ENCODE measurements at regions not wholly inside any gene's neighbourhood (a gene's known extent, or its start where the extent isn't known, plus 50 kb on each side); places are given as distances from the start of the nearest gene placed in this dataset.

- Histone ChIP-seq H3K9ac (ENCODE audit: low read depth, low read length) (no peak overlapping the region), H3K9me3 (ENCODE audit: insufficient read depth, low read depth, low read length) (no peaks in the 10 kb centered on the region), H3K4me3 (ENCODE audit: low read length) (no peak overlapping the region)
These were observed 643.4 kb downstream of the CCDC171 start for GRCh38 chr9:16196206-16196605.

DNA sequence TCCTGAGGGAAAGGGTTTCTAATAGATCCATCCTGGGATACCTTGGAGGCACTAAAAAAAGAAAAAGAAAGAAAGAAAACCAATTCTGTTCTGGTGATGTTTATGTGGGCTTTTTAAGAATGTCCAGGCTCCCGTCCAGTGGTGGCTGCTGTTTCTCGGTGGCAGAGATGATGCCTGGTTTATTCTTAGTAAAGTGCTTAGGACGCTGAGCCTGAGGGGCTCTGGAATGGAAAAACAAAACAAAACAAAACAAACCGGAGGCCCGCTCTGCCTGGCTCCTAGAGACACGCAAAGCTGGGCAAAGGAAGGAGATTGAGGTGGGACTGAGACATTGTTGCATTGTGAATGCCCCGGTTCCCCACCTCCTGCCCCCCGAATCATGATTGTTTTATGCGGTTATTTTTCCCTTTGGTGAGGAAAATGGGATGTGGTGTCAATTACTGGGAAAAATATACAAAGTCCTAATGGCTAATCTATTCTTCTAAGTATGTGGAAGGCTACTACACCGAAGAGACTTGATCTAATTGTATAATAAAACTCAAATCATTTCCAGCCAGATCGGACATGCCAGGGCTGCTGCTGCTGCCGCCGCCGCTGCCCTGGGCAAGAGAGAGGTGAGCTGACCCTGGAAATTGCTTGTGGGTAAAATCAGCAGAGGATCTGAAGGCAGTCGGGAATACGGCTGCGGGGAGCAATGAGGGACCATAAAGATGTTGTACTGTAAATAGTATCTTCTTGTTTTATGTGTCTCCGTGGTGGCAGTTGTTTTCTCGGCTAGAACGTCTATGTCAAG, 644.9 kb downstream of the CCDC171 start:
- H3K4me3 ChIP-seq (ENCODE audit: low read length) = no peak overlapping the region
- H3K9me3 ChIP-seq (ENCODE audit: insufficient read depth, low read depth, low read length) = no peaks in the 10 kb centered on the region
- H3K36me3 ChIP-seq (ENCODE audit: insufficient read depth, low read depth, low read length) = no peaks in the 10 kb centered on the region
- H3K4me1 ChIP-seq (ENCODE audit: insufficient read depth, low read length) = peaks cover 6% of the 10 kb centered on the region; the same call in 1 of the 2 replicates
- no peak overlapping the region for H3K27ac ChIP-seq (ENCODE audit: low read length)
- H3K9ac ChIP-seq (ENCODE audit: low read depth, low read length) = no peak overlapping the region
- no peaks in the 10 kb centered on the region for H3K27me3 ChIP-seq (ENCODE audit: insufficient read depth, low read length)

More at GRCh38 chr9:16196206-16196605, 643.4 kb downstream of the CCDC171 start:
- Histone ChIP-seq H3K27me3 (ENCODE audit: insufficient read depth, low read length) (no peaks in the 10 kb centered on the region), H3K27ac (ENCODE audit: low read length) (no peak overlapping the region), H3K4me1 (ENCODE audit: insufficient read depth, low read length) (peaks cover 9% of the 10 kb centered on the region; the same call in 1 of the 2 replicates), H3K36me3 (ENCODE audit: insufficient read depth, low read depth, low read length) (no peaks in the 10 kb centered on the region)

- H3K4me1 ChIP-seq (ENCODE audit: insufficient read depth, low read length) = peaks cover 2% of the 10 kb centered on the region; the same call in 1 of the 2 replicates
- H3K9ac ChIP-seq (ENCODE audit: low read depth, low read length) = no peak overlapping the region
- H3K9me3 ChIP-seq (ENCODE audit: insufficient read depth, low read depth, low read length) = no peaks in the 10 kb centered on the region
- H3K27me3 ChIP-seq (ENCODE audit: insufficient read depth, low read length) = no peaks in the 10 kb centered on the region
- H3K36me3 ChIP-seq (ENCODE audit: insufficient read depth, low read depth, low read length) = no peaks in the 10 kb centered on the region
- no peak overlapping the region for H3K27ac ChIP-seq (ENCODE audit: low read length)
- H3K4me3 ChIP-seq (ENCODE audit: low read length) = no peak overlapping the region
These were observed 646.2 kb downstream of the CCDC171 start for GRCh38 chr9:16198996-16199395.

GRCh38 chr9:16202221-16202620, 649.4 kb downstream of the CCDC171 start:
- Histone ChIP-seq H3K27me3 (ENCODE audit: insufficient read depth, low read length) (no peaks in the 10 kb centered on the region), H3K4me1 (ENCODE audit: insufficient read depth, low read length) (peaks cover 2% of the 10 kb centered on the region; the same call in 1 of the 2 replicates), H3K36me3 (ENCODE audit: insufficient read depth, low read depth, low read length) (no peaks in the 10 kb centered on the region), H3K9ac (ENCODE audit: low read depth, low read length) (no peak overlapping the region), H3K9me3 (ENCODE audit: insufficient read depth, low read depth, low read length) (no peaks in the 10 kb centered on the region), H3K27ac (ENCODE audit: low read length) (no peak overlapping the region), H3K4me3 (ENCODE audit: low read length) (no peak overlapping the region)

GRCh38 chr9:16202914-16203728, 650.3 kb downstream of the CCDC171 start:
- no peaks in the 10 kb centered on the region for H3K27me3 ChIP-seq (ENCODE audit: insufficient read depth, low read length)
- no peaks in the 10 kb centered on the region for H3K36me3 ChIP-seq (ENCODE audit: insufficient read depth, low read depth, low read length)
- H3K9me3 ChIP-seq (ENCODE audit: insufficient read depth, low read depth, low read length) = no peaks in the 10 kb centered on the region
- peaks cover 2% of the 10 kb centered on the region; the same call in 1 of the 2 replicates for H3K4me1 ChIP-seq (ENCODE audit: insufficient read depth, low read length)
- no peak overlapping the region for H3K4me3 ChIP-seq (ENCODE audit: low read length)
- no peak overlapping the region for H3K9ac ChIP-seq (ENCODE audit: low read depth, low read length)
- no peak overlapping the region for H3K27ac ChIP-seq (ENCODE audit: low read length)

GRCh38 chr9:16203729-16204573, 651.1 kb downstream of the CCDC171 start:
- Histone ChIP-seq H3K27ac (ENCODE audit: low read length) (no peak overlapping the region), H3K4me1 (ENCODE audit: insufficient read depth, low read length) (peaks cover 2% of the 10 kb centered on the region; the same call in 1 of the 2 replicates), H3K4me3 (ENCODE audit: low read length) (no peak overlapping the region), H3K27me3 (ENCODE audit: insufficient read depth, low read length) (no peaks in the 10 kb centered on the region), H3K9ac (ENCODE audit: low read depth, low read length) (no peak overlapping the region), H3K36me3 (ENCODE audit: insufficient read depth, low read depth, low read length) (no peaks in the 10 kb centered on the region), H3K9me3 (ENCODE audit: insufficient read depth, low read depth, low read length) (no peaks in the 10 kb centered on the region)

GRCh38 chr9:16205455-16205854, 652.6 kb downstream of the CCDC171 start:
- no peak overlapping the region for H3K27ac ChIP-seq (ENCODE audit: low read length)
- no peaks in the 10 kb centered on the region for H3K9me3 ChIP-seq (ENCODE audit: insufficient read depth, low read depth, low read length)
- no peak overlapping the region for H3K9ac ChIP-seq (ENCODE audit: low read depth, low read length)
- H3K36me3 ChIP-seq (ENCODE audit: insufficient read depth, low read depth, low read length) = no peaks in the 10 kb centered on the region
- H3K4me3 ChIP-seq (ENCODE audit: low read length) = no peak overlapping the region
- H3K27me3 ChIP-seq (ENCODE audit: insufficient read depth, low read length) = no peaks in the 10 kb centered on the region
- H3K4me1 ChIP-seq (ENCODE audit: insufficient read depth, low read length) = peaks cover 2% of the 10 kb centered on the region; the same call in 1 of the 2 replicates

GRCh38 chr9:16206518-16206917, 653.7 kb downstream of the CCDC171 start:
- Histone ChIP-seq H3K4me1 (ENCODE audit: insufficient read depth, low read length) (peaks cover 2% of the 10 kb centered on the region; the same call in 1 of the 2 replicates), H3K36me3 (ENCODE audit: insufficient read depth, low read depth, low read length) (no peaks in the 10 kb centered on the region), H3K9me3 (ENCODE audit: insufficient read depth, low read depth, low read length) (no peaks in the 10 kb centered on the region), H3K27me3 (ENCODE audit: insufficient read depth, low read length) (no peaks in the 10 kb centered on the region), H3K9ac (ENCODE audit: low read depth, low read length) (no peak overlapping the region), H3K27ac (ENCODE audit: low read length) (no peak overlapping the region), H3K4me3 (ENCODE audit: low read length) (no peak overlapping the region)

- Histone ChIP-seq H3K4me3 (ENCODE audit: low read length) (no peak overlapping the region), H3K4me1 (ENCODE audit: insufficient read depth, low read length) (peaks cover 2% of the 10 kb centered on the region; the same call in 1 of the 2 replicates), H3K27me3 (ENCODE audit: insufficient read depth, low read length) (no peaks in the 10 kb centered on the region), H3K9ac (ENCODE audit: low read depth, low read length) (no peak overlapping the region), H3K36me3 (ENCODE audit: insufficient read depth, low read depth, low read length) (no peaks in the 10 kb centered on the region), H3K27ac (ENCODE audit: low read length) (no peak overlapping the region), H3K9me3 (ENCODE audit: insufficient read depth, low read depth, low read length) (no peaks in the 10 kb centered on the region)
These were observed 654.3 kb downstream of the CCDC171 start for GRCh38 chr9:16207161-16207560.

DNA sequence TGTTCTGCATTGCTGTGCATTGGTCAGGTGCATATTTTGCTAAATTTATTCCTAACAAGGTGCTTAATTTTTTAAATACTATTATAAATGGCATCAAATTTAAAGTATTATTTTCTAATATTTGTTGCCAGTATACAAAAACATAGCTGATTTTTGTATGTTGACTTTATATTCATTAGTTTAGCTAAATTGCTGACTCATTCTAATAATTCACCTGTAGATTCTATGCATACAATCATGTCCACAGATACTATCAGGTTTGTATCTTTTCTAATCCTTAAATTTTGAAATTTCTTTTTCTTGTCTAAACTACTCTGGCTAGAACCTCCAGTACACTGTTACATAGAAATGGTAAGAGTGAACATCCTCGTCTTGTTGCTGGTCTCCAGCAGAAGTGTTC, 657.6 kb downstream of the CCDC171 start:
- Histone ChIP-seq H3K9me3 (ENCODE audit: insufficient read depth, low read depth, low read length) (no peaks in the 10 kb centered on the region), H3K36me3 (ENCODE audit: insufficient read depth, low read depth, low read length) (no peaks in the 10 kb centered on the region), H3K27ac (ENCODE audit: low read length) (no peak overlapping the region), H3K4me3 (ENCODE audit: low read length) (no peak overlapping the region), H3K4me1 (ENCODE audit: insufficient read depth, low read length) (no peaks in the 10 kb centered on the region), H3K9ac (ENCODE audit: low read depth, low read length) (no peak overlapping the region), H3K27me3 (ENCODE audit: insufficient read depth, low read length) (no peaks in the 10 kb centered on the region)

GRCh38 chr9:16211946-16212345, 658.5 kb downstream of the BNC2 start:
- no peak overlapping the region for H3K4me3 ChIP-seq (ENCODE audit: low read length)
- no peak overlapping the region for H3K27ac ChIP-seq (ENCODE audit: low read length)
- H3K9ac ChIP-seq (ENCODE audit: low read depth, low read length) = no peak overlapping the region

More at GRCh38 chr9:16211946-16212345, 658.5 kb downstream of the BNC2 start:
- no peaks in the 10 kb centered on the region for H3K27me3 ChIP-seq (ENCODE audit: insufficient read depth, low read length)
- no peaks in the 10 kb centered on the region for H3K4me1 ChIP-seq (ENCODE audit: insufficient read depth, low read length)
- H3K9me3 ChIP-seq (ENCODE audit: insufficient read depth, low read depth, low read length) = no peaks in the 10 kb centered on the region
- H3K36me3 ChIP-seq (ENCODE audit: insufficient read depth, low read depth, low read length) = no peaks in the 10 kb centered on the region
